ENCODE measurements at regions not wholly inside any gene's neighbourhood (a gene's known extent, or its start where the extent isn't known, plus 50 kb on each side); places are given as distances from the start of the nearest gene placed in this dataset.

- DNase-seq, result no peak
Observed at GRCh38 chr1:173424143-173424542, 53.0 kb upstream of the PRDX6 start.

- DNase-seq, result no peak
Observed at GRCh38 chr1:173424782-173425407, 52.2 kb upstream of the PRDX6 start.

- no peak for DNase-seq
Observed at GRCh38 chr1:173426057-173426456, 51.1 kb upstream of the PRDX6 start.

GRCh38 chr1:173427146-173428054 lies 49.7 kb upstream of the PRDX6 start:
- no peak for DNase-seq
